ENCODE measurements at regions not wholly inside any gene's neighbourhood (a gene's known extent, or its start where the extent isn't known, plus 50 kb on each side); places are given as distances from the start of the nearest gene placed in this dataset.

GRCh38 chrX:25069209-25069608 is 53.4 kb upstream of the ARX start:
- Histone ChIP-seq H3K36me3 (no peaks in the 10 kb centered on the region), H3K4me1 (no peaks in the 10 kb centered on the region), H3K27ac (no peak overlapping the region), H3K4me3 (no peak overlapping the region), H3K9me3 (no peaks in the 10 kb centered on the region), H3K27me3 (no peaks in the 10 kb centered on the region)
- intact Hi-C loops (cut with DNase I; ENCODE audit: low total_unique reads) = no loop called here
- DNase-seq = no peak
- TF ChIP-seq POLR2A (IDR thresholded peaks at IDR 0.05) (no peak), CTCF (IDR thresholded peaks at IDR 0.05) (no peak)

- TF ChIP-seq CTCF (IDR thresholded peaks at IDR 0.05) = no peak
- no peak for TF ChIP-seq POLR2A (IDR thresholded peaks at IDR 0.05)
- intact Hi-C loops (cut with DNase I; ENCODE audit: low total_unique reads) = no loop called here
- Histone ChIP-seq H3K4me1 (no peaks in the 10 kb centered on the region), H3K36me3 (no peaks in the 10 kb centered on the region), H3K27me3 (no peaks in the 10 kb centered on the region), H3K27ac (no peak overlapping the region), H3K4me3 (no peak overlapping the region), H3K9me3 (no peaks in the 10 kb centered on the region)
- no peak for DNase-seq
Observed at GRCh38 chrX:25068340-25068739, 52.6 kb upstream of the ARX start.

GRCh38 chrX:25067271-25068172 is 51.8 kb upstream of the ARX start:
- Histone ChIP-seq H3K27ac (no peak overlapping the region), H3K4me1 (no peaks in the 10 kb centered on the region), H3K27me3 (no peaks in the 10 kb centered on the region), H3K36me3 (no peaks in the 10 kb centered on the region), H3K4me3 (no peak overlapping the region), H3K9me3 (no peaks in the 10 kb centered on the region)
- TF ChIP-seq POLR2A (IDR thresholded peaks at IDR 0.05) = no peak
- TF ChIP-seq CTCF (IDR thresholded peaks at IDR 0.05) = no peak
- no peak for DNase-seq
- intact Hi-C loops (cut with DNase I; ENCODE audit: low total_unique reads) = no loop called here

- Histone ChIP-seq H3K4me3 (no peak overlapping the region), H3K36me3 (no peaks in the 10 kb centered on the region), H3K27ac (no peak overlapping the region), H3K9me3 (no peaks in the 10 kb centered on the region), H3K4me1 (no peaks in the 10 kb centered on the region), H3K27me3 (no peaks in the 10 kb centered on the region)
- intact Hi-C loops (cut with DNase I; ENCODE audit: low total_unique reads) = no loop called here
- no peak for TF ChIP-seq POLR2A (IDR thresholded peaks at IDR 0.05)
- no peak for TF ChIP-seq CTCF (IDR thresholded peaks at IDR 0.05)
- DNase-seq = no peak
Observed at GRCh38 chrX:25066131-25066530, 50.4 kb upstream of the ARX start.
